Loucy (cell line): ENCODE measurements at regions not wholly inside any gene's neighbourhood (a gene's known extent, or its start where the extent isn't known, plus 50 kb on each side); places are given as distances from the start of the nearest gene placed in this dataset.
A peak's percentile ranks its signal among the peaks of the same experiment; 100 is the strongest.

Experiments
- H2AFZ ChIP-seq: fragments of 200-600 bp; sonication (generic); 2 replicates; pipeline ENCODE4 v1.6.0; 2016; ENCODE audit warnings: antibody characterized with exemption, mild to moderate bottlenecking, low read length, moderate library complexity
- H3F3A ChIP-seq: fragments of 200-600 bp; 2 replicates; pipeline ENCODE4 v1.6.0; 2016; ENCODE audit warnings: antibody characterized with exemption, low read depth, mild to moderate bottlenecking
- H3K27me3 ChIP-seq: fragments of 200-600 bp; sonication (generic); 2 replicates; pipeline ENCODE4 v1.6.1; 2014; ENCODE audit warnings: low read length, mild to moderate bottlenecking; ENCODE audit not compliant: insufficient read depth, poor library complexity, severe bottlenecking
- H3K36me3 ChIP-seq: fragments of 200-600 bp; sonication (generic); 2 replicates; pipeline ENCODE4 v1.6.1; 2016; ENCODE audit warnings: low read length; ENCODE audit not compliant: insufficient read depth
- H3K4me1 ChIP-seq: fragments of 200-600 bp; sonication (generic); 2 replicates; pipeline ENCODE4 v1.5.1; 2014; ENCODE audit warnings: low read length, mild to moderate bottlenecking; ENCODE audit not compliant: insufficient read depth, poor library complexity, severe bottlenecking
- H3K4me2 ChIP-seq: fragments of 200-600 bp; sonication (generic); 2 replicates; pipeline ENCODE4 v1.6.0; 2014; ENCODE audit warnings: antibody characterized with exemption, low read length, low read depth, mild to moderate bottlenecking; ENCODE audit not compliant: poor library complexity, severe bottlenecking
- H3K4me3 ChIP-seq: fragments of 200-600 bp; sonication (generic); 2 replicates; pipeline ENCODE4 v1.5.1; 2014; ENCODE audit warnings: low read length, mild to moderate bottlenecking, mixed read lengths; ENCODE audit not compliant: poor library complexity, severe bottlenecking
- H3K79me2 ChIP-seq: fragments of 200-600 bp; sonication (generic); 2 replicates; pipeline ENCODE4 v1.6.1; 2014; ENCODE audit warnings: low read length; ENCODE audit not compliant: insufficient read depth
- H3K9ac ChIP-seq: fragments of 200-600 bp; sonication (generic); 2 replicates; pipeline ENCODE4 v1.6.0; 2014; ENCODE audit warnings: mild to moderate bottlenecking, low read depth, low read length, moderate library complexity; ENCODE audit not compliant: poor library complexity, severe bottlenecking
- H3K9me2 ChIP-seq: fragments of 200-600 bp; sonication (generic); replicated peaks from 2 replicates; pipeline ENCODE4 v1.6.1; 2016; ENCODE audit warnings: low read depth, low read length, mixed read lengths
- H3K9me3 ChIP-seq: fragments of 200-600 bp; sonication (generic); 2 replicates; pipeline ENCODE4 v1.6.1; 2014; ENCODE audit warnings: mild to moderate bottlenecking, antibody characterized with exemption, low read length, low read depth; ENCODE audit not compliant: insufficient read depth
- H4K20me1 ChIP-seq: fragments of 200-600 bp; sonication (generic); 2 replicates; pipeline ENCODE4 v1.6.0; 2014; ENCODE audit warnings: antibody characterized with exemption, low read length, mild to moderate bottlenecking; ENCODE audit not compliant: insufficient read depth, poor library complexity, severe bottlenecking
- CTCF ChIP-seq: fragments of 200-600 bp; sonication (generic); conservative IDR thresholded peaks from 2 replicates; pipeline ENCODE4 v1.5.1; 2014; ENCODE audit warnings: mild to moderate bottlenecking, antibody characterized with exemption, low read length
- EZH2phosphoT487 ChIP-seq: fragments of 200-600 bp; IDR thresholded peaks from 2 replicates; pipeline ENCODE4 v1.6.1; 2018; ENCODE audit warnings: antibody characterized with exemption, mild to moderate bottlenecking, moderate library complexity, borderline replicate concordance

DNA sequence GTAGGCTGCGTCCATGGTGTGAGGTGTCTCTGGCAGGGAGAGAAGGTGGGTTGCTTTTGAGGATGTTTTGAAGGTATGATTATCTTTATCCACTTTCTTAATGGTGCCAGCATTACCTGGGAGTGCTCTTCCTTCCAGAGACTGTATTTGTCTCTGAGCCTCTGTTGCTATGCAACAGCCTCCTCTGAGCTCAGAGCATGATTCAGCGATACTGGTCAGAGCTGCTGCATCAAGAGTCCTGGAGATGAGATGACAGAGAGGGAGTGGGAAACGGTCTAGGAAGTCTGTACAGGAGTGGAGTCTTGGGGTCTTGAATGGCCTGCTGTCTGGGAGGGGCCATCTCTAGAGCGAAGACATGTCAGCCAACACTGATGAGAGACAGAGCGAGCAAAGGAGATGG is 104.4 kb upstream of the RAB40AL start:
- H3K4me3 ChIP-seq: no peak overlapping the region
- no peaks in the 10 kb centered on the region for H3K79me2 ChIP-seq
- no peaks in the 10 kb centered on the region for H3K9me2 ChIP-seq
- no peaks in the 10 kb centered on the region for H4K20me1 ChIP-seq
- no peak overlapping the region for H3K9ac ChIP-seq
- H3K36me3 ChIP-seq: no peaks in the 10 kb centered on the region
- H3F3A ChIP-seq: no peaks in the 10 kb centered on the region
- no peaks in the 10 kb centered on the region for H3K9me3 ChIP-seq
- H2AFZ ChIP-seq: no peak overlapping the region
- H3K4me1 ChIP-seq: no peaks in the 10 kb centered on the region
- no peaks in the 10 kb centered on the region for H3K27me3 ChIP-seq
- TF ChIP-seq CTCF: no peak
- no peak for TF ChIP-seq EZH2phosphoT487
- H3K4me2 ChIP-seq: no peak overlapping the region

GRCh38 chrX:102833136-102833535 is 103.9 kb upstream of the RAB40AL start:
- no peaks in the 10 kb centered on the region for H3K9me3 ChIP-seq
- H3K4me3 ChIP-seq: no peak overlapping the region
- H3K4me1 ChIP-seq: no peaks in the 10 kb centered on the region
- H3K27me3 ChIP-seq: no peaks in the 10 kb centered on the region
- no peak overlapping the region for H3K9ac ChIP-seq
- no peak overlapping the region for H3K4me2 ChIP-seq
- no peaks in the 10 kb centered on the region for H3K36me3 ChIP-seq
- H3K79me2 ChIP-seq: no peaks in the 10 kb centered on the region
- no peaks in the 10 kb centered on the region for H4K20me1 ChIP-seq
- H3F3A ChIP-seq: no peaks in the 10 kb centered on the region
- H3K9me2 ChIP-seq: no peaks in the 10 kb centered on the region
- no peak overlapping the region for H2AFZ ChIP-seq
- TF ChIP-seq EZH2phosphoT487: no peak
- TF ChIP-seq CTCF: no peak

GRCh38 chrX:102835504-102836146 is 101.4 kb upstream of the RAB40AL start:
- Histone ChIP-seq H3K9me2 (no peaks in the 10 kb centered on the region), H3K27me3 (no peaks in the 10 kb centered on the region), H3K36me3 (no peaks in the 10 kb centered on the region), H2AFZ (no peak overlapping the region), H3K9ac (no peak overlapping the region), H3K4me2 (no peak overlapping the region), H3K79me2 (no peaks in the 10 kb centered on the region), H4K20me1 (no peaks in the 10 kb centered on the region), H3K4me3 (no peak overlapping the region), H3K9me3 (no peaks in the 10 kb centered on the region), H3F3A (no peaks in the 10 kb centered on the region), H3K4me1 (peaks cover 10% of the 10 kb centered on the region)
- TF ChIP-seq CTCF: peak; percentile 61
- TF ChIP-seq EZH2phosphoT487: no peak
